Stimulated activated CD4-positive, alpha-beta T cell treated with anti-CD3 and anti-CD28 coated beads, TNF-alpha, amount 100 ng/mL, for 48 hours (primary cell): ENCODE measurements at regions not wholly inside any gene's neighbourhood (a gene's known extent, or its start where the extent isn't known, plus 50 kb on each side); places are given as distances from the start of the nearest gene placed in this dataset.
"Not testable (repeated sequence)": the region's sequence is repeated elsewhere in the genome, so short reads cannot be mapped to it uniquely, and the experiment has no call there.

ENCODE experiments used
- DNase-seq, 3 donors: peaks; one replicate each; pipeline ENCODE4 v3.0.0-alpha.2; 2020; ENCODE audit warnings: low read depth in 3 of 3

DNA sequence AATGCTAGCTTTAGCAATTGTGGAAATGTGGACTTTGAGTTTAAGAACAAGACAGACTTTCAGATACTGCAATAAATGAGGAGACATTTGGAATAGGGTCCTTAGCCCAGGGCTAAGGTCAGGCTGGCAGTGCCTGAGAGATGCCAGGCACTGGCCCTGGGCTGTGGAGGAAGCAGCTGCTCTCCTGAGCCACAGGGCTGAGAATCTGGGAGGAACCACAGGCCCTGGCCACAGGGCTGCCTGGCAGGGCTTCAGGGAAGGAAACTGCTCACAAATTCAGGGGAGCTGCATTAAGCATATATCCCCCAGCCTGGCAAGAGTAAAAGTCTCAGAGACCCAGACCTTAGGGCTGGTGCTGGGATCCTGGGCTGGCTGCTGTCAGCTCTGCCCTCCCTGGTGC lies 305.1 kb downstream of the RPIA start:
- not testable (repeated sequence) for DNase-seq

DNA sequence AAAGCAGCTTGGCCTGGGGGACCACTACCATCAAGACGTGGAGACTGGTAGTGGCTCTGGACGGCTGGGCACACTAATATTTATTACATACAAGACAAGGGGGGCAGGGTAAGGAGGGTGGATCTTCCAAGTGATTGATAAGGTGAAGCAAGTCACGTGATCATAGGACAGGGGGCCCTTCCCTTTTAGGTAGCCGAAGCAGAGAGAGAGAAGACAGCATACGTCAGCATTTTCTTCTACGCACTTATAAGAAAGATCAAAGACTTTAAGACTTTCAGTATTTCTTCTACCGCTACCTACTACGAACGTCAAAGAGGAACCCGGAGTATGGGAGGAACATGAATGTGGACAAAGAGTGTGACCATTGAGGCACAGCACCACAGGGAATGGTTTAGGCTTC lies 307.9 kb downstream of the RPIA start:
- no peak for DNase-seq

DNA sequence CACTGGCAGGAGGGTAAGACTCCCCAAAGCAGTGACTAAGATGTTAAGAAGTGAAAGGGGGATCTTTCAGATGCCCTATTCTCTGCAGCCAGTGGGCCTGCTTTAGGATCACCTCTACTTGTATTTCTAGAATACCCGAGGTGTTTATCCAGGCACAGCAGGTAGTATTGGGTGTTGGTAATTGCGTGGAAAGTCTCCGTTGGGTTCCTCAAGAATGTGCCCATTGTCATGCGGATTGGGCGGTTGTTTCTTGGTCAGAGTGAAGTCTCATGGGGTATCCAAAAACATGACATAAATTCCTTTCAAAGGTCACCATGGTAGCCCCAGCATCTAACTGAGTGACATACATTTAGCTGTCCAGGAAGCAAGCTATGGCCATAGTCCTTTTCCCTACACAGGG lies 308.8 kb downstream of the RPIA start:
- DNase-seq, result no peak

DNA sequence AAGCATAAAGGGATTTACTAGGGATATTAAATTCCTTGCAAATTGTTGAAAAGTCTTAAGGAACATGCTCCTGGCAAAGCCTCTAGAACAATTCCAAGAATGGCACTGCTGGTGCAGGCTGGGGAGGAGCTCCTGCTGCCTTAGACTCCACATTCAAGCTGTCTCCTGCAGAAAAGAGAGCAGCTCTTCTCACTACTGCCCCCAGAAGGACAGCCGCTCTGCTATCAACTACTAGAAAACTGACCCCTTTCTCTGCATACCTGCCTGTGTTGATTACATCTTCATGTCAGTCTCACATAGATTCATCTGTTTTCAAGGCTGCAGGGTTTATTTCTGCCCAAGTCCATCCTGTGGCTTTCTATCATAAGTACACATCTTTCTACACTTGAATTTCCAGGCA lies 312.8 kb downstream of the RPIA start:
- DNase-seq, result not testable (repeated sequence)

DNA sequence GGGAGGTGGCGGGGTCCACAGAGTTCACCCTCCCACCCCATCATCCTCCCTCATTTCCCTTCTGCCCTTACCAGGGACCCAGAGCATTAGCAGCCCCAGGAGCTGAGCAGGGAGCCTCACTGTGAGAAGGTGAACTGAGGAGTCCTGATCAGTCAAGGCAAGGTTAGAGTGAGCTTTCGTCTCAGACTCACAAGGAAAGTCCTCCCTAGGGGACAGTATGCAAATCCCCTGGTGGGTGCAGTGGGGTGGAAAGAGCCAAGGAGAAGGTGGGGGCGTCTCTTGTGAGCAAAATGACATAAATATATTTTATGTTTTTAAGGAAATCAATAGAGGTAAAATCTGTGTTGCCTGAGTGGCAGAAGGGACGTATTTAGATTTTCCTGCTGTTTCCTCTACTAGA lies 329.1 kb downstream of the RPIA start:
- DNase-seq, result not testable (repeated sequence)

DNA sequence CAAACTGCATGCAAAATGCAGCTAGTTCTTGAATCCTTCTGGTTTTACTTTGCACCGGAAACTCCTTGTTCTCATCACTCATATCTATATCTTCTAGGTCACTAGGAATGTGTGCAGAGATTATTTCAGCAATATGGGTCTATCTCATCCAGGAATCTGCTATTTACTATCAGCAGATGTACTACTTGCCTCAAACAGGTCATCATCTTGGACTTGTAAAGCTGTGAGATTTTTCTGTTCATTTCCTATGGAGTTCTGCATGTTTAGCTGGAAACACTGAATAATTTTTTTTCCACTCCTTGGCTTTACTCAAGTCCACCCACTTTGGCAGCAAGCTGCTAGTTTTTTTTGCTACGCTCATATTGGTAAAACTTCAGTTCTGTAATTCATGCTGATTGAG lies 334.8 kb downstream of the RPIA start:
- not testable (repeated sequence) for DNase-seq

DNA sequence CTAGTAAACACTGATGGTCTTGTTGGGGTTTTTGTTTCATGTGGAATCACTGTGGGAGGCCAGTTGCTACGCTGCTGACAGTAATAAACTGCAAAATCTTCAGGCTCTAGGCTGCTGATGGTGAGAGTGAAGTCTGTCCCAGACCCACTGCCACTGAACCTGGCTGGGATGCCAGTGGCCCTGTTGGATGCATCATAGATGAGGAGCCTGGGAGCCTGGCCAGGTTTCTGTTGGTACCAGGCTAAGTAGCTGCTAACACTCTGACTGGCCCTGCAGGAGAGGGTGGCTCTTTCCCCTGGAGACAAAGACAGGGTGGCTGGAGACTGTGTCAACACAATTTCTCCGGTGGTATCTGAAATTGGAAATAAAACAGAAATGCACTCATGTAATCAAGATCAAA lies 335.6 kb downstream of the RPIA start:
- DNase-seq, result not testable (repeated sequence)

DNA sequence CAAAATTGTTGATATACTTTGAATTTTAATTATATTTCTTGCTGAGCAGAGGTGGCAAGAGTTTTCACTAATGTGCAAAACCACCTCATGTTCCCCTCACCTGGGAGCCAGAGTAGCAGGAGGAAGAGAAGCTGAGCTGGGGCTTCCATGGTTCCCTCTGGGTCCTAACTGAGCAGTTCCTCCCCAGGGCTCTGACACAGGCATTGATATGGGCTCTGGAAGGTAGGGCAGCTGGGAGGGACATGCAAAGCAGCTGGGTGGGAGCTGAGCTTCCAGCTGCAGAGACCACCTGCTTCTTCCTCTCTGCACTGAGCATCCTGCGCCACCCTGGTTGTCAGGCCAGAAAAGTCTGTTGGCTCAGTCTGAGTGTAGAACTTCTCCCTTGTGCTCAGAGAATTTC lies 336.1 kb downstream of the RPIA start:
- not testable (repeated sequence) for DNase-seq

DNA sequence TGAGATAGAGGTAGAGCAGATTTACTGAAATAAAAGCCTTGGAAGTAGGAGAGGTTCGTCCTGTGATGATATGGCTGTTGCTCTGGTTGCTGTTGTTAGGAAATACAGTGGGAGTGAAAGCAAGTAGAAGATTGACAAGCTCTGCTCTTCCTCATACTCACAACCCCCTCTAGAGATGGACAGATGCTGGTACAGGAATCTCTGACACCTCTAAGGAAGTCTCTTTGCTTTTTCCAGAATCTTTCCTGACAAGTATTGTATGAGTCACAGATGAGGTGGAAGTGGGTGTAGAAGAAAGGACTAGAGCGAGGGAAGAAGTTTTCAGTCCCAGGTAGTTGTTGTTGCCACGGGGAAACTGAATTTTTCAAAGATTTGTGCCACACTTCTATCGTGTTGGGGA lies 337.8 kb downstream of the RPIA start:
- not testable (repeated sequence) for DNase-seq

DNA sequence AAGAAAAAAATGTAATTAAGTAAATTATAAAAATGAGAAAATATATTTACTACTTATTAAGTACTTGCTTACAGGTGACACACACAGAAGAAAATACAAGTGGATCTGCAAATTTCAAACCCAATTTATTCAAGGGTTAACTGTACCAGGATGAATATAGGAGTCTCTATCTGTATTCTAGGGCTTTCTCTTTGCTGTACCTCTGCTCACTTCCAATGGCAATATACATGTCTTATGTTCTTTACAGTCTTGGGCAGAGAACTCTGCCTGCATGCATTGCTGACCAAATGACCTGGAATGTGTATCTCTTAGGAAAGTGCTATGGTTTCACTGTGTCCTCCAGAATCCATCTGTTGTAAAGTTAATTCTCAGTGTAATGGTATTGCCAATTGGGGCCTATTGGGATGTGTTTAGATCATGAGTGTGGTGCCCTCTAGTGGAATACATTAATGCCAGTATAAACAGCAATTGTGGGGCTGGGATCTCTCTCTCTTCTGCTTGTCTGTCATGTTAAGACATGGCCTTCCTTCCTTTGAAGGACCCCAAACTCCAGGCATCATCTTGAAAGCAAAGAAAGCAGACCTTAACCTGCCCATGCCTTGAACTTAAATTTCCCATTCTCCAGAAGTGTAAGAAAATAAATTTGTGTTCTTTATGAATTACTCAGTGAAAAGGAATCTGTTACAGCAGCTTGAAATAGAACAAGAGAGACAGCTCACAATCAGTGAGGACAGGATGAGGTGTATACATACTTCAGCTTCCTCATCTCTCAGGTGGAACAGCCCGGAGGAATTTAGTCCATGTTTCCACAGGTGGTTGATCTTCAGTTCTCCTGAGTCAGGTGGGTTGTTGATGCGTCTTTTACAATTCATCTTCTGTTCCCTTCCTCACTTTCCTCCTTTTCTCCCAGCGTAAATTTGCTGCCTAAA lies 356.9 kb downstream of the RPIA start:
- not testable (repeated sequence) for DNase-seq

DNA sequence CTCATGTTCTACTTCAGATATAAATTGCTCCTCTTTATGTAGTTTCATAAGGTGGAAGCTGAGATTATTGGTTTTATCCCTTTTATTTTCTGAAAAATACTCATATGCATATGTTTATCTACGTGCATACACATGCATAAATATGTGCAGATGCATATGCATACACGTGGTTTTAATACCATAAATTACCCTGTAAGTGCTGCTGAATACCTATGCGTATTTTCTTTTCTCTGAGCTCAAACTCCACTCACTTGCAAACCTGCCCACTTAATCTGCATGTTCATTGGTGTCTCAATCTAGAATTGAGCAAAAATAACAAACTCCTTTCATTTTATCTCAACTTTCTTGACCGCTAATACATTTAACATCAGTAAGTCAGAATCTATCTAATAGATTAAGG lies 367.1 kb downstream of the RPIA start:
- not testable (repeated sequence) for DNase-seq

DNA sequence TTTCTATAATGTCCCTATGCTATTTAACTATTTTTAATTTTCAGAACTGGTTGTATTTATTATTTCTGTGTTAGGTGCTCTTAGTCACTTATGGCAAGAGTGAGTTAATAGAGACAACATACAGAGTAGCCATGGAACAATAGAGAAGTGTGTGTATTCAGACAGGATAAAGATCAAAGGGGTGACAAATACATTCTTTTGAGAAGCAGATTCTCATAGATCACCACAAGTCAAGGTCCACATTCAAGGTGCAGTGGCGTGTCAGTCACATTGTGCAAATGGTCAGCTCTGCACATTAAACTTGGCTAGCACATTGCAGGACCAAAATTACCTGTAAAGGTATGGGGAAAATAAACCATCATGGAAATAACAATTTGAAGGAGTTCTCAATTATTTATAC lies 369.7 kb downstream of the RPIA start:
- DNase-seq, result not testable (repeated sequence)

DNA sequence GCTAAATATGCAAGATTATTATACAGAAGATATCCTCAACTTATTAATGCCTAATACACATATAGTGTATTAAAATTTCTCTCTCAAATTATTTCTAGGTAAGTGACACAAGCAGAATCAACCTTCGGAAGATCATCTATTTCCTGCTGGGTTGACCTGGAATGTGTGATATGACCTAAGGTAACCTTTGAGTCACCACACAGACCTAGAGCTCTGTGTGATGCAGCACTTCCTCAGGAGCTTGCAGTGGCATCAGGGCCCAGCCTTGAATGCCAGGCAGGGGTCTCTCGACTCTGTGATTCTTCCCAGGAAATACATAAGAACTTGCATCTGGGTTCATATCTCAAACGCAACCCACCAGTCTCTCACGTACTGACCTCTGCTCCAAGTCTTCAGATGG lies 385.3 kb downstream of the RPIA start:
- DNase-seq, result not testable (repeated sequence)

DNA sequence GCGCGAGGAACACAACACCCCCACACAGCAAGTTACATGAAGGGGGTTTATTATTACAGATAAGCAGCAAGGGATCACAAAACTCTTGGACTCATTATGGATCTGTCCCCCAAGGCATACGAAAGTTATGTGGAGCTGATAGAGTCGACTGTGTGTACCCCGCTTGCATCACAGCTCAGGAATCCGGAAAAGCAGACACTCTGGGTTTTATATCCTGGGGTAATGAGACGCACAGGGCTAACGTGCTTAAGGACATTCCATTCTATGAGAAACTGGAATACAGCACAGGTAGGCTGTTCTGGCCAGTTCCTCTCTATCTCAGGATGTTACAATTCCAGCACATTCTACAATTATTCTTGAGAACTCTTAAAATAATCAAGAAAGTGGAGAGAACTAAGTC lies 401.4 kb downstream of the RPIA start:
- DNase-seq, result not testable (repeated sequence)

DNA sequence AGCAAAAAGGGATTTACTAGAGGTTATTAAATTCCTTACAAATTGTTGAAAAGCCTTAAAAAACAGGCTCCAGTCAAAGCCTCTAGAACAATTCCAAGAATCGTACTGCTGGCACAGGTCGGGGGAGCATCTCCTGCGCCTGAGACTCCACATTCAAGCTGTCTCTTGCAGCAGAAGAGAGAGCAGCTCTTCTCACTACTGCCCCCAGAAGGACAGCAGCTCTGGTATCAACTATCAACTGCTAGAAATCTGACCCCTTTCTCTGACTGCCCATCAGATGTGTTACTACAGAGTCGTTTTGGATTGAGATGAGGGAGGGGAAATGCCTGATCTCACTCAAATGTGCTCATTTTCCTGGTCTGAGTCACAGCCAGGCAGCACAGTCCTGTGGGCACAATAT lies 403.6 kb downstream of the RPIA start:
- DNase-seq, result not testable (repeated sequence)

DNA sequence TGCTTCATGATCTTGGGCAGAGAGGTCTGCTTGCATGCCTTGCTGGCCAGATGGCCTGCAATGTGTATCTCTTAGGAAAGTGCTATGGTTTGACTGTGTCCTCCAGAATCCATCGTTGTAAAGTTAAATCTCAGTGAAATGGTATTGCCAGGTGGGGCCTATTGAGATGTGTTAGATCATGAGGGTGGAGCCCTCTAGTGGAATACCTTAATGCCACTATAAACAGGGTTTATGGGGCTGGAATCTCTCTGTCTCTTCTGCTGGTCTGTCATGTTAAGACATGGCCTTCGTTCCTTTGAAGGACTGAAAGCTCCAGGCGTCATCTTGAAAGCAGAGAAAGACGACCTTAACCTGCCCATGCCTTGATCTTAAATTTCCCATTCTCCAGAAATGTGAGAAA lies 411.1 kb downstream of the RPIA start:
- not testable (repeated sequence) for DNase-seq

DNA sequence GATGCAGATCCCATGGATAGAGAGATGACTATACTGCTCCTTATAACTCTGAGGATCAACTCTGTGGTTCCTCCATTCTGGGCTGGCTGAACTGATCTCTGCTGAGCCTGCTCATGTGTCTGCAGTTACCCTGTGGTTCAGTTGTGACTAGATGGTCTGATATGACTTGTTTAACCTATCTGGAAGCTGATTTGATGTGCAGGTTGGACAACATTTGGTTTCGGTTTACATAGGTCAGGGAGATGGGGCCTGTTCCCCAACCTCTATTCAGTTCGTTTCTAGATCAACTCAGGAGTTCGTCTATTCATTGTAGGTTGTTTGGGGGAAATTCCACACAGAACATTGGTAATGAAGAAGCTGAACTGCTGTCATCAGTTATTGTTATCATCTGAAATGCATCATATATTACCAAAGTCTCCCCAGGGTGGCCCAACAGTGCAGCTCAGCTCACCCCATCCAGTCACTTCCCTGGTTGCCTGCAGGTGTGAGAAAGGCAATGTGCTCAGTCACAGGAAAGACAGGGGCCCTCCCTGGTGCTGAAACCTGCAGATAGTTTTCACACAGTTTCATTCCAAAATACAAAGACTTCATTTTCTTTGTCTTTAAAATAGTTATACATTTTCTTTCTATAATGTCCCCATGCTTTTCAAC lies 415.0 kb downstream of the RPIA start:
- not testable (repeated sequence) for DNase-seq

DNA sequence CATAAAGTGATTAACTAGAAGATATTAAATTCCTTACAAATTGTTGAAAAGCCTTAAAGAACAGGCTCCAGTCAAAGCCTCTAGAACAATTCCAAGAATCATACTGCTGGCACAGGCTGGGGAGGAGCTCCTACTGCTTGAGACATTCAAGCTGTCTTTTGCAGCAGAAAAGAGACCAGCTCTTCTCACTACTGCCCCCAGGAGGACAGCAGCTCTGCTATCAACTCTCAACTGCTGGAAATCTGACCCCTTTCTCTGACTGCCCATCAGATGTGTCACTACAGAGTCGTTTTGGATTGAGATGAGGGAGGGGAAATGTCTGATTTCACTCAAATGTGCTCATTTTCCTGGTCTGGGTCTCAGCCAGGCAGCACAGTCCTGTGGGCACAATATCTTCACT lies 421.0 kb downstream of the RPIA start:
- DNase-seq, result not testable (repeated sequence)

DNA sequence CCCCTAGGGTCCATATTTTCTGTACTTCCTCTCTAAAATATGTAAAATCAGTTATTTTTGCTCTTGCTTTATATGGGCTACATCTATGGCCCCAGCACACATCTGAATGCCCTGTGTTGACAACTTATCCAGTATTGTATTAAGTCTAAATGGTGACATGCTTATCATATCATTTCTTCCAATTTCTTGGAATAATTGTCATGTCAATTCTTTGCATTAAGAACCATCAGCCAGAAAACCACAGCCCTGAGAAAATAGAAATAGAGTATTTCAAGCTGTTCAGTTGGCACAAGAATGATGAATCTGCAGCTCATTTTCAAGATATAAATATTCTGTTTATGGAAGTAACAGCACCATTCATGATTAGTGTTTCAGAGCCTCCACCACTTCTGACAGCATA lies 421.8 kb downstream of the RPIA start:
- not testable (repeated sequence) for DNase-seq

DNA sequence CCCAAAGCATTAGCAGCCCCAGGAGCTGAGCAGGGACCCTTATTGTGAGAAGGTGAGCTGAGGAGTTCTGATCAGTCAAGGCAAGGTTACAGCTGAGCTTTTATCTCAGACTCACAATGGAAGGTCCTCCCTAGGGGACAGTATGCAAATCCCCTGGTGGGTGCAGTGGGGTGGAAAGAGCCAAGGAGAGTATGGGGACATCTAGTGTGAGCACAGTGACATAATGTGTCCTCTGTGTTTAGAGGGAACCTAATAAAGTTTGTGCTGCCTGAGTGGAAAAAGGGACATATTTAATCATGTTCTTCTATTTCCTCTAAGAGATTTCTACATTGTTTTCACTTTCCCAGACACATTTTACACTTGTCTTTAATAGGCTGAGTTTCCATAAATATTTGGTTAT lies 438.0 kb downstream of the RPIA start:
- not testable (repeated sequence) for DNase-seq

DNA sequence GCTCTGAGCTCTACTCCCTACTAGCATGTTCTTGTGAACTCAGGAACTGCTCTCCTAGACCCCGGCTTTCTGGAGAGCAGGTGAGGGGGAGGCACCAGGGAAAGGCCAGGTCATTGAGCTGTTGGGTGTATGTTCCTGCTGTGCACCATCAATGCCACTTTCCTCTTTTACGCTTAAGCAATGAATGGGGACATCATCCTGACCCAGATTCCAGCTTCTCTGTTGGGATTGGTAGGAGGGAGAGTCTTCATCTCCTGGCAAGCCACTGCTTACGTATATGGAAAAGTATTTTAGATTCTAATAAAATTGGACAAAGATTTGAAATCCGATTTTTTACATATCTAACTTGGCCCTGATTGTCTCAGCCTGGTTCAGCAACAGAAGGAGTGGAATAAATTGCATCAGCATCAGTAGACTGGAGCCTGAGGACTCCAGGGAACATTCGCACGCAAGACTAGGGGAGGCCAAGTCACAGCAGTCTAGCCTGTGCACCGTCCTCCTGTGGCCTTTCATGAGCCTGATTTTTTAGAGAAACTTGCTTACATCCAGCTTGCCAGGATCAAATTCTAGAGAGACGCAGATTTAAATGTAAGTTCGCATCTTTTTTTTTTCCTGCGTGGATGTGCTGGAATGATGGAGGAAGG lies 439.3 kb downstream of the RPIA start:
- not testable (repeated sequence) for DNase-seq

DNA sequence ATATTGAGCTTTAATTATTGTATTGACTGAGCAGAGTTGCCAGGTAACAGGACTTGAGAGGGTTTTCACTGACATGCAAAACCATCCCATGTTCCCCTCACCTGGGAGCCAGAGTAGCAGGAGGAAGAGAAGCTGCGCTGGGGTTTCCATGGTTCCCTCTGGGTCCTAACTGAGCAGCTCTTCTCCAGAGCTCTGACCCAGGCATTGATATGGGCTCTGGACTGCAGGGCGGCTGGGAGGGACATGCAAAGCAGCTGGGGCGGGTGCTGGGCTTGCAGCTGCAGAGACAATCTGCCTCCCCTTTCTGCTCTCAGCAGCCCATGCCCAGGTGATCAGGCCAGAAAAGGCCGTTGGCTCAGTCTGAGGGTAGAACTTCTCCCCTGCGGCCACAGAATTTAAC lies 451.5 kb downstream of the RPIA start:
- DNase-seq, result not testable (repeated sequence)
